ENCODE measurements at regions not wholly inside any gene's neighbourhood (a gene's known extent, or its start where the extent isn't known, plus 50 kb on each side); places are given as distances from the start of the nearest gene placed in this dataset.

GRCh38 chr9:7284517-7284916 is 515.1 kb downstream of the DMAC1 start:
- Histone ChIP-seq H3K27me3 (ENCODE audit: low read depth, low read length) (peaks cover 35% of the 10 kb centered on the region), H3K27ac (ENCODE audit: low read length) (no peak overlapping the region), H3K9me3 (ENCODE audit: insufficient read depth, low read length) (no peaks in the 10 kb centered on the region), H3K4me2 (ENCODE audit: low read length) (no peak overlapping the region), H3K4me1 (ENCODE audit: low read length) (no peaks in the 10 kb centered on the region), H4K20me1 (ENCODE audit: insufficient read depth, low read length) (no peaks in the 10 kb centered on the region), H3K9ac (ENCODE audit: low read length) (no peak overlapping the region), H3K79me2 (ENCODE audit: low read length) (no peaks in the 10 kb centered on the region), H2AFZ (ENCODE audit: low read depth, low read length) (no peak overlapping the region), H3K4me3 (ENCODE audit: low read length) (no peak overlapping the region), H3K36me3 (replicated peaks; ENCODE audit: low read depth, low read length) (no peaks in the 10 kb centered on the region)
- TF ChIP-seq CTCF (IDR thresholded peaks at IDR 0.05; ENCODE audit: low read depth, low read length) (no peak), EZH2phosphoT487 (IDR thresholded peaks at IDR 0.05; ENCODE audit: low read depth) (no peak)

GRCh38 chr9:7284117-7284516 is 515.5 kb downstream of the DMAC1 start:
- H3K9me3 ChIP-seq (ENCODE audit: insufficient read depth, low read length) = no peaks in the 10 kb centered on the region
- H3K27ac ChIP-seq (ENCODE audit: low read length) = no peak overlapping the region
- no peak overlapping the region for H3K4me3 ChIP-seq (ENCODE audit: low read length)
- TF ChIP-seq CTCF (IDR thresholded peaks at IDR 0.05; ENCODE audit: low read depth, low read length) = no peak
- no peak for TF ChIP-seq EZH2phosphoT487 (IDR thresholded peaks at IDR 0.05; ENCODE audit: low read depth)
- H2AFZ ChIP-seq (ENCODE audit: low read depth, low read length) = no peak overlapping the region
- H3K36me3 ChIP-seq (replicated peaks; ENCODE audit: low read depth, low read length) = no peaks in the 10 kb centered on the region
- H3K4me2 ChIP-seq (ENCODE audit: low read length) = no peak overlapping the region
- no peak overlapping the region for H3K9ac ChIP-seq (ENCODE audit: low read length)
- H3K79me2 ChIP-seq (ENCODE audit: low read length) = no peaks in the 10 kb centered on the region
- H3K27me3 ChIP-seq (ENCODE audit: low read depth, low read length) = peaks cover 35% of the 10 kb centered on the region
- H3K4me1 ChIP-seq (ENCODE audit: low read length) = no peaks in the 10 kb centered on the region
- no peaks in the 10 kb centered on the region for H4K20me1 ChIP-seq (ENCODE audit: insufficient read depth, low read length)

- Histone ChIP-seq H3K36me3 (replicated peaks; ENCODE audit: low read depth, low read length) (no peaks in the 10 kb centered on the region), H4K20me1 (ENCODE audit: insufficient read depth, low read length) (no peaks in the 10 kb centered on the region), H3K9me3 (ENCODE audit: insufficient read depth, low read length) (no peaks in the 10 kb centered on the region), H3K4me3 (ENCODE audit: low read length) (no peak overlapping the region), H3K27ac (ENCODE audit: low read length) (no peak overlapping the region), H3K4me1 (ENCODE audit: low read length) (no peaks in the 10 kb centered on the region), H3K4me2 (ENCODE audit: low read length) (no peak overlapping the region), H3K27me3 (ENCODE audit: low read depth, low read length) (peaks cover 55% of the 10 kb centered on the region), H2AFZ (ENCODE audit: low read depth, low read length) (no peak overlapping the region), H3K9ac (ENCODE audit: low read length) (no peak overlapping the region), H3K79me2 (ENCODE audit: low read length) (no peaks in the 10 kb centered on the region)
- TF ChIP-seq CTCF (IDR thresholded peaks at IDR 0.05; ENCODE audit: low read depth, low read length) = no peak
- TF ChIP-seq EZH2phosphoT487 (IDR thresholded peaks at IDR 0.05; ENCODE audit: low read depth) = no peak
Observed at GRCh38 chr9:7273575-7273974, 515.8 kb downstream of the KDM4C start.

- H3K4me3 ChIP-seq (ENCODE audit: low read length) = no peak overlapping the region
Observed at GRCh38 chr9:7266911-7267595, 509.3 kb downstream of the KDM4C start.

More at GRCh38 chr9:7266911-7267595, 509.3 kb downstream of the KDM4C start:
- Histone ChIP-seq H3K4me1 (ENCODE audit: low read length) (no peaks in the 10 kb centered on the region), H3K36me3 (replicated peaks; ENCODE audit: low read depth, low read length) (no peaks in the 10 kb centered on the region), H4K20me1 (ENCODE audit: insufficient read depth, low read length) (no peaks in the 10 kb centered on the region), H3K4me2 (ENCODE audit: low read length) (no peak overlapping the region), H3K27ac (ENCODE audit: low read length) (no peak overlapping the region), H3K9me3 (ENCODE audit: insufficient read depth, low read length) (no peaks in the 10 kb centered on the region), H3K27me3 (ENCODE audit: low read depth, low read length) (peaks cover 51% of the 10 kb centered on the region), H2AFZ (ENCODE audit: low read depth, low read length) (no peak overlapping the region), H3K9ac (ENCODE audit: low read length) (no peak overlapping the region), H3K79me2 (ENCODE audit: low read length) (no peaks in the 10 kb centered on the region)
- TF ChIP-seq CTCF (IDR thresholded peaks at IDR 0.05; ENCODE audit: low read depth, low read length) (no peak), EZH2phosphoT487 (IDR thresholded peaks at IDR 0.05; ENCODE audit: low read depth) (no peak)

Measured in OCI-LY3 (cell line).